Right hindlimb (tissue), 1 donor: ENCODE measurements at regions not wholly inside any gene's neighbourhood (a gene's known extent, or its start where the extent isn't known, plus 50 kb on each side); places are given as distances from the start of the nearest gene placed in this dataset.

ENCODE experiments used
- DNase-seq: peaks from one replicate; pipeline ENCODE4 v3.0.0-alpha.2; 2018

DNA sequence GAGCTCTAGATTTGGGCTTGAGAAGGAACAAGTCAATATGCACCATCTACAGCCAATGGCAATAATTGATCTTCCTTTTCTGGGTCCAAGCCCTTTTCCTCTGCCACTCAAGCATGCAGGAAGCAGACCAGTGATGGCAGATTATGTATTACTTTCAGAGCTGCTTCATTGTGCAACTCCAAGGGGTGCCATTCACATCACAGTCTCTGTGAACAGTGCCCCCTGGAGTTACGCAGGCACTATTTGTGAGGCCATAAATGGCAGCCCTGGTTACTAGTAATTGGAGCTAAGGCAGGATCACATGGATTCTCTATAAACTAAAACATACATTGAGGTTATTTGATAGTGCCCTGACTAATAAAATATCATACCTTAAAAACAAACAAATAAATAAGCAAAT, 313.4 kb upstream of the SLC7A11 start:
- DNase-seq: no peak

- DNase-seq: no peak
Observed at GRCh38 chr4:138555108-138555507, 313.0 kb upstream of the SLC7A11 start.

DNA sequence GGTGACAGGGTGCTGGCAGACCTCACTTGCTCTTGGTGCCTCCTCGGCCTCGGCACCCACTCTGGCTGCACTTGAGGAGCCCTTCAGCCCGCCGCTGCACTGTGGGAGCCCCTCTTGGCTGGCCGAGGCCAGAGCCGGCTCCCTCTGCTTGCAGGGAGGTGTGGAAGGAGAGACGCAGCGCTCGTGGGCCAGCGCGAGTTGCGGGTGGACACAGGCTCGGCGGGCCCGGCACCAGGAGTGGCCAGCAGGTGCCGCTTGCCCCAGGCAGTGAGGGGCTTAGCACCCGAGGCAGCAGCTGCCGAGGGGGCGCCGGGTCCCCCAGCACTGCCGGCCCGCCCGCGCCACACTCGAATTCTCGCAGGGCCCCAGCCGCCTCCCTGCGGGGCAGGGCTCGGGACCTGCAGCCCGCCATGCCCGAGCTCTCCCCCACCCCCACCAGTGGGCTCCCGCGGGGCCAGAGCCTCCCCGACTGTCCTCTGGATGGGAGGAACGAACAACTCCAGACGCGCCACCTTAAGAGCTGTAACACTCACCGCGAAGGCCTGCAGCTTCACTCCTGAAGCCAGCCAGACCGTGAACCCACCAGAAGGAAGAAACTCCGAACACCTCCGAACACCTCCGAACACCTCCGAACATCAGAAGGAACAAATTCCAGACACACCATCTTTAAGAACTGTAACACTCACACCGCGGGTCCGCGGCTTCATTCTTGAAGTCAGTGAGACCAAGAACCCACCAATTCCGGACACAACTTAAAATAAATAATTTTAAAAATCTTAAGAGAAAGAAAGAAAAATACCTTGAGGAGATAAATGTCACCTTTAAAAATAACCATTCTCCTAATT, 311.1 kb upstream of the SLC7A11 start:
- no peak for DNase-seq

- no peak for DNase-seq
Observed at GRCh38 chr4:138542191-138542776, 300.1 kb upstream of the SLC7A11 start.

- DNase-seq: no peak
Observed at GRCh38 chr4:138540056-138540800, 298.1 kb upstream of the SLC7A11 start.

- no peak for DNase-seq
Observed at GRCh38 chr4:138538743-138539142, 296.6 kb upstream of the SLC7A11 start.

DNA sequence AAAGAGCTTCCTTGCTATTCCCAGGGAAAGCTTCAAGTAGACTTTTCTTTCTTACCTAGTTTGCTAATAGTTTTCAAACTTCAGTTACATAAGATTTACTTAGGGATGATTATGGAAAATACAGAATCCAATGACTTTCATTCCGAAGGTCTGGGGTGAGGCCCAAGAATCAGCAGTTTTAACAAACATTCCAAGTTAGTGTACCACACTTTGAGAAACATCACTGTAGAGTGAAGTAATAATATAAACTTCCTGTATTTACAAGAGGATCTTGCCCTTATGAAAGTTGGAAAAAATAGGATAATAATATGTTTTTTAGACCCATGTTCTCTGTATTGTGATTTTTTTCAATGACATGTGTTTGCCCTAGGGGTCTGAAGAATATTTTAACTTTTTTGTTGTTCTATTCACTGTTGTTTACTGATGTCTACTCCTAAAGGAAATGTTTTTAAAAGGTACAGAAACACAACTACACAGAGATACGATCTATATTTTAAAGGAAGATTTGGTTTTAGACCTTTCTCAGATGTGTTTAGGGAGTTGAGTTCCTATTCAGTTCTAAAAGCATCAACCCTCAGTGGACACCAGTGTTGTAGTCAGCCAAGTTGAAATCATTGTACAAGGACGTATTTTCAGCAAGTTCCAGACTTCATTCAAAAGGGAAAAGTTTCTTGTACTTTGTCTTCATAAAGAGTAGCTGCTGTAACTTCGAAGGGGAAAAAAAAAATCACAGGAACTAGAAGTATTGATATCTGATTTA, 295.8 kb upstream of the SLC7A11 start:
- no peak for DNase-seq

DNA sequence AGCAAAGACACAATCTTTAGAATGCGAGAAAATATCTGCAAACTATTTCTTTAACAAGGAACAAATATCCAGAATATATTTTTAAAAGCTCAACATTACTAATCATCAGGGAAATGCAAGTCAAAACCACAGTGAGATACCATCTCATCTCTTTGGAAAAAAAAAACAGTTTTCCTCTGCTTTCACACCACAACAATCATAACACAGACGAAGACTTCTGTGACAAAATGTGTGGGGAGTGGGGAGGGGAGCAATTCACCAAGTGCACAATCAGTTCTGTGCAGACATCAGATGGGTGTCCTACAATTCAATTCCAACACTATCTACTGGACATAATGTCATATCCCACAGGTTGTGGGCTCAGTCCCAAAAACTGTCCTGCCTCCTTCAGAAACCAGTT, 293.2 kb upstream of the SLC7A11 start:
- DNase-seq: no peak

DNA sequence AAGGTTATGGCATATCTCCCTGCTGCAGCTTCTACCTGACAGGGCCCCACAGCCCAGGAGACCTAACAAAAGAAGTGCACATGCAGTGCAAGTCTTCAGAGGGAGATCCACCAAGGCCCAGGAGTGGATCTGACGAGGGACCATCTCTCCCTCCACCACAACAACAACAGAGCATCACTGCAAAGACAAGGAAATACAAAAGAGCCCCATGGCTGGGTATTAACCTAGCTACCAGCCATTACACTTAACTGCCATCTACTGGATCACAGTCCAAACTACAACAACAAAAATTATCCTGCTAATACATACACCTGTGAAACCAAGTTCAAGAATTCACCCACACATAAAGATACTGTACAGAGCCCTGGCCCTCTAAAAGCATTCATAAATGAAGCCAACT, 280.2 kb upstream of the SLC7A11 start:
- DNase-seq: no peak

- DNase-seq: no peak
Observed at GRCh38 chr4:138521809-138522208, 279.7 kb upstream of the SLC7A11 start.

GRCh38 chr4:138519436-138519835, 277.3 kb upstream of the SLC7A11 start:
- DNase-seq: no peak

GRCh38 chr4:138513535-138513934, 271.4 kb upstream of the SLC7A11 start:
- DNase-seq: no peak

DNA sequence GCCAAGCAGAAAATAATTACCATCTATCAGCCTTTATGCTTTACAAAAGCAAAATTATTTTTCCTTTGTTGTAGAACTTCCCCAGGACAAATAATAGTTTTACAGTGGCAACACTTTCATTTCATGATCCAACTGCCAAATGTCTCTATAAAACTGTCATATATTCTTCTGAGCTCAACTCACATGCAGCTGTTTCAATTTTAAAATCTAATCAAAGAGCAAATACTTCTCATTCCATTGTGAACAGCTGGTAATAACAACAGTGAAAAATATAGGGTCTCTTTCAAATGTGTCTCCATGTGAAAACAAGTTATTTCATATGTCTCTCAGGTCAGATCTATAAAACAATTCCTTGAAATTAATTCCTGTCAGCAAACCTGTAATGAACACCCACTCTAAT, 270.6 kb upstream of the SLC7A11 start:
- DNase-seq: no peak

GRCh38 chr4:138510053-138510452, 267.9 kb upstream of the SLC7A11 start:
- DNase-seq: no peak

DNA sequence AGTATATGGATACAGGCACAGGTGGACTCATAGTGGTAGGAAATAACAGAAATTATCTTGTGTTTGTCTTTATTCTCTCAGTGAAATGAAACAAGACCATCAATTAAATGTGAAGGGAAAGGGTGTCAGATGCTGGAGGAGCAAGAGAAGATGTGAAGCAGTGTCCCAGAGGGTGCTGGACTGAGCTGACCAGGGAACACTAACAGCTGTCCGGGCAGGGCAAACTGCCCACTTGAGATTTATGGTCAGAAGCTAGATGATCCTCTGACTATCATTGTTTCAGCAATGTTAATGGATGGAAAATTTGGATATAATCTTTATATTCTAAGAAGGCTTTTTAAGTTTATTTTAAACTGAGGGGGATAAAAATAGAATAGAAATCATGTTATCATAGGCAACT, 267.2 kb upstream of the SLC7A11 start:
- DNase-seq: no peak

- no peak for DNase-seq
Observed at GRCh38 chr4:138507522-138507921, 265.4 kb upstream of the SLC7A11 start.

- no peak for DNase-seq
Observed at GRCh38 chr4:138501614-138502013, 259.5 kb upstream of the SLC7A11 start.

DNA sequence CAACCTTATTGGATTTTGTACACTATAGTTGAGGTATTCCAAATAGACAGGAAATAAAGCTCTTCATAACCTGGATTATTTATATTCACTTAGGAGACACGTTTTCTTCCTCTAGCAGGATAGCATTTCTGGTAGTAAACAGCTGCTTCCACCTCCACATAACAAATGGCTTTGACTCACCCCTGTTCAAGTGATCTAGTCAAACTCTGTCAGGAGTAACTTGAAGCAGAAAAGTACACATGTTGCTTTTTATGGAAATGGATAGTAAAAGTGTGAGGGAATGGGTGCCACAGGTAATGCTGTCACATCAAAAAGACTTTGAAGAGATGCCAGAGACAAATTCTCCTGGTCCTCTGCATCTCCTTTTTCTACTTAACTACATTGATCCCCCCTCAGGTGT, 258.7 kb upstream of the SLC7A11 start:
- DNase-seq: no peak

GRCh38 chr4:138499627-138500026, 257.5 kb upstream of the SLC7A11 start:
- no peak for DNase-seq

GRCh38 chr4:138494931-138495330, 252.8 kb upstream of the SLC7A11 start:
- no peak for DNase-seq

DNA sequence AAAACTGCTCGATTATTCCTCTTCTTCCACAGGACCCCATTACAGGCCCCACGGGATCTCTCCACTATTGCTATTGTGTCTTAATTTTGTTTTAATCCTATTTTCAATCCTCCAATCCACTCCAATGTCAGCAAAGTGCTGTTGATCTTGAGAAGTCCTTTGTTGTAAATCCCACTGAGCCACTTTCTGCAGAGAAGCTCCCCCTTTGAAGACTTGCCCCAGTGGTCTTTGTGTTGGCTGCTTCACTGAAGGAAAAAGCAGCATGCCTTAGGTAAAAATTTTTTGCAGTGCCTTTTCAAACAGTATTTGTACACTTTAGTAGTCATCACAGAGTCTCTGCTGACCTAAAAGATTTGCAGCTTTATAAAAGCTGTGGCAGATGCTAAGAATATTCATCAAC, 252.0 kb upstream of the SLC7A11 start:
- no peak for DNase-seq

DNA sequence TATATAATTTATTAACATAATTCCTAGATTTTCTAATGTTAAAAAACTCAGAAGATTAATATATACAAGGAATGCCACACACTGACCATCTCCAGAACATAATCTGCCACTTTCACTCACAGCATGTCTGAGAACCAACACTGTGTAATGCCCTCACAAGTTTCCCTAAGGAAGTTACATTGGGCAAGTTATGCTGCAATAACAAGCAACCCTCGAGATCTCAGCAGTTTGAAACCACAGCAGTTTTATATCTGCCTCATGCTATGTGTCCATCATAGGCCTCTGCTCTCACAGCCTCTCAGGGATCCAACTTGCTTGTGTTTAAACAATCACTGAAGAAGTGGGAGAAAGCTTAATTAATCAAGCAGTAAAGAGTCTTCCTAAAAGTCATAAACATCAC, 250.0 kb upstream of the SLC7A11 start:
- no peak for DNase-seq

GRCh38 chr4:138488533-138488932, 246.4 kb upstream of the SLC7A11 start:
- DNase-seq: no peak
